Nucleus accumbens (tissue), 56 donors: ENCODE measurements at regions not wholly inside any gene's neighbourhood (a gene's known extent, or its start where the extent isn't known, plus 50 kb on each side); places are given as distances from the start of the nearest gene placed in this dataset.
"Not testable (repeated sequence)": the region's sequence is repeated elsewhere in the genome, so short reads cannot be mapped to it uniquely, and the experiment has no call there.

Experiments
- DNase-seq, 56 donors: peaks; one replicate each; lab custom pipeline; 2025; lab: John Stamatoyannopoulos, UW

- DNase-seq = not testable (repeated sequence)
Observed at GRCh38 chr11:101216091-101216490, 86.5 kb upstream of the PGR start.

- no peak for DNase-seq
Observed at GRCh38 chr11:101215069-101215468, 85.5 kb upstream of the PGR start.

DNA sequence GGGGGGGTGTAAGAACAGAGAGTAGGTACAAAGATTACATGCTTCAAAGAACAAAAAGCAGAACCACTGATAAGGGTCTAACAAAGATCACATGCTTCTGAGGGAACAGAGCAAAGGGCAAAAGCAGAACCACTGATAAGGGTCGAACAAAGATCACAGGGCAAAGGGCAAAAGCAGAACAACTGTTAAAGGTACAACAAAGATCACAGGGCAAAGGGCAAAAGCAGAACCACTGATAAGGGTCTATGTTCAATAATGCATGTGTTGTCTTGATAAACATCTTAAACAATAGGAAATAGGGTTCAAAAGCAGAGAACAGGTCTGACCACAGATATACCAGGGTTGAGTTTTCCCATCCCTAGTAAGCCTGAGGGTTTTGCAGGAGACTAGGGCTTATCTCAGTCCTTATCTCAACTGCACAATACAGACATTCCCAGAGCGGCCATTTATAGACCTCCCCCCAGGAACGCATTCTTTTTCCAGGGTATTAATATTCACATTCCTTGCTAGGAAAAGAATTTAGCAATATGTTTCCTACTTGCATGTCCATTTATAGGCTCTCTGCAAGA, 81.9 kb upstream of the PGR start:
- no peak for DNase-seq

GRCh38 chr11:101202614-101203013, 73.0 kb upstream of the PGR start:
- no peak for DNase-seq

GRCh38 chr11:101199416-101199815, 69.8 kb upstream of the PGR start:
- no peak for DNase-seq

DNA sequence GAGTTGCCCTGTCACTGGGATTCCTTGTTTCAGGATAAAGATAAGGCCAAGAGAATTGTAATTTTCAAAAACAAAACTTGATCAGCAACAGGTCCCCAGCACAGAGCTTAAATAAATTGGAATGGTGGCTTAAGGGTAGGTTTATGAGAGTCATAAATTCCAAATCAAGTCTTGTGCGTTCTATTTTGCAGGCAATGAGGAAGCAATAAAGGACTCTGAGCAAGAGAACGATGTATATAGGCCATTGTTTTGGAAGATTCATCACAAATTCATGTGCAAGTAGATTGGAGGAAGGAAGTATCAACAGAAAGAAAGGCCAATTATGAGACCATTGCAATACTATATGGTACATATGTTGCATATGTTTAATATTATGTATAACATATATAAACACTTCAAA, 65.7 kb upstream of the PGR start:
- DNase-seq = no peak

DNA sequence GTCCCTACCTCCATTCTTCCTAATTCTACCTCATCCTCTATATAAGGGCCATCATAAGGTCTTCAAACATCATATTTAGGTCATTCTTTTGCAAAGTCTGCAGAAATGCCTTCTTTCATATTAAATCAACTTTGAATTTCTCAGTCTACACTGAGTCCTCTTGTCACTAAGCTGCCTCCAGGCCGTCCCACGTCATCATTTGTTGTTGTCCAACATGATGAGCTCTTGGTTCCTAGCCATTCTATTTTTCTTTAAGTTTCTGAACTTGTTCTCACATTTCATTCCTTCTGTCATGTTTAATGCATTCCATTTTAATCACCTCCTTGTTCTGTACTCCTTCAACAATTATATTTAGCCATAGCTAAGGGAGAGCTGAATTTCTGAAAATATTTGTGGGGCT, 59.2 kb upstream of the PGR start:
- no peak for DNase-seq

DNA sequence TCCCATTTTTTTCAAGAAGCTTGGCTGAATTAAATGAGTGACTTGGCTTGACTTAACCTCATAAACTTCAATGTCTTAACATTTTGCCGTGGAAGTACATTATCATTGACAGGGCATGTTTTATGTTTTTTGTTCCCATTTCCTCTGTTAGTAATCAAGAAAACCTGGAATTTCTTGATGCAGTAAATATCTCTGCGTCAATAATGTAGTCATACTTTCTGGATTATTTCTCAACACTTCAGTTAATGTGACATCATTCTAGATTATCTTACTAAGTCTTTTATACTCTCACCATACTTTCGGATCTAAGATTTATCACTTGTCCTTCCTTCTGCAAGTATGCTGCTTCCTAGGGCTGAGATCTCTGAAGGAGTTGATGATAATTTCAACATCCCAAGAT, 58.6 kb upstream of the PGR start:
- no peak for DNase-seq

DNA sequence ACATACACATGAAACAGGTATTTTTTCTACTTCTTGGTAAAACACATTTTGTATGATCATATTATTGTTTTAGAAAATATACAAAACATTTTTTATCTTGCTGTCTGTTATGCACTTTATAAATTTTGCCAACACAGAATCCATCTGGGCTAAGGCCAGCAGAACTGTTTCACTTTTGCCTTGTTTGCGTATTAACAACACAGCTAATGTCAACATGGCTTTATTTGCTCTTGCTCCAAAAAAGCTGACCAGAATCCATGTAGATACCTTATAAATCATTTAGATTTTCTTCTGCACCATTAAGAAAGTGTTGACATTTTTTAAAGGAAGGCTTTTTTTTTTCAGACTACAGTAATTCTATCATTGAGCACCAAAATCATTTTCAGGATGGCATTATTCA, 58.1 kb upstream of the PGR start:
- DNase-seq = no peak

GRCh38 chr11:101185985-101186384, 56.4 kb upstream of the PGR start:
- no peak for DNase-seq

- DNase-seq = no peak
Observed at GRCh38 chr11:101182467-101182866, 52.9 kb upstream of the PGR start.

- DNase-seq = peak in 1 of 56 donors; percentile 2
Observed at GRCh38 chr11:101180481-101180880, 50.9 kb upstream of the PGR start.
